ENCODE measurements at regions not wholly inside any gene's neighbourhood (a gene's known extent, or its start where the extent isn't known, plus 50 kb on each side); places are given as distances from the start of the nearest gene placed in this dataset.

- ChIA-PET POLR2A (no interaction called here), CTCF (interaction anchor here (1.2 kb wide), 2 partner anchors 17 to 20 kb away, joined by 3 to 4 read pairs; no protein-coding TSS in a partner anchor)
- DNase-seq (ENCODE audit: extremely low spot score), result no peak
- TF ChIP-seq CTCF (IDR thresholded peaks at IDR 0.05; ENCODE audit: control extremely low read depth, extremely low read depth, low read depth, missing control alignments), result no peak
Measured at GRCh38 chr15:94059013-94059587, 172.3 kb upstream of the MCTP2 start.

- CTCF ChIA-PET, result no interaction called here
- DNase-seq (ENCODE audit: extremely low spot score), result no peak
- no peak for TF ChIP-seq CTCF (IDR thresholded peaks at IDR 0.05; ENCODE audit: control extremely low read depth, extremely low read depth, low read depth, missing control alignments)
- POLR2A ChIA-PET, result no interaction called here
Measured at GRCh38 chr15:94057305-94057704, 174.1 kb upstream of the MCTP2 start.

GRCh38 chr15:94056314-94056713, 175.0 kb upstream of the MCTP2 start:
- no peak for DNase-seq (ENCODE audit: extremely low spot score)
- POLR2A ChIA-PET, result no interaction called here
- CTCF ChIA-PET, result no interaction called here
- no peak for TF ChIP-seq CTCF (IDR thresholded peaks at IDR 0.05; ENCODE audit: control extremely low read depth, extremely low read depth, low read depth, missing control alignments)

GRCh38 chr15:94053626-94054025, 177.7 kb upstream of the MCTP2 start:
- no peak for TF ChIP-seq CTCF (IDR thresholded peaks at IDR 0.05; ENCODE audit: control extremely low read depth, extremely low read depth, low read depth, missing control alignments)
- DNase-seq (ENCODE audit: extremely low spot score), result no peak
- CTCF ChIA-PET, result no interaction called here
- POLR2A ChIA-PET, result no interaction called here

GRCh38 chr15:94052711-94053110, 178.7 kb upstream of the MCTP2 start:
- ChIA-PET CTCF (interaction anchor here (1.0 kb wide), 1 partner anchor 10 kb away, joined by 3 read pairs; no protein-coding TSS in a partner anchor), POLR2A (no interaction called here)
- no peak for DNase-seq (ENCODE audit: extremely low spot score)
- TF ChIP-seq CTCF (IDR thresholded peaks at IDR 0.05; ENCODE audit: control extremely low read depth, extremely low read depth, low read depth, missing control alignments), result no peak

- ChIA-PET CTCF (interaction anchor here (1.2 kb wide), 1 partner anchor 11 kb away, joined by 3 read pairs; no protein-coding TSS in a partner anchor), POLR2A (no interaction called here)
- no peak for TF ChIP-seq CTCF (IDR thresholded peaks at IDR 0.05; ENCODE audit: control extremely low read depth, extremely low read depth, low read depth, missing control alignments)
- DNase-seq (ENCODE audit: extremely low spot score), result no peak
Measured at GRCh38 chr15:94047566-94047965, 183.8 kb upstream of the MCTP2 start.

Data from GM10248 (cell line).